SKM-1 treated with dmso at 0.1 percent for 144 hours (cell line): ENCODE measurements at regions not wholly inside any gene's neighbourhood (a gene's known extent, or its start where the extent isn't known, plus 50 kb on each side); places are given as distances from the start of the nearest gene placed in this dataset.

Experiments
- DNase-seq: peaks from one replicate; lab custom pipeline; 2025; ENCODE audit not compliant: unreplicated experiment; lab: John Stamatoyannopoulos, UW

DNA sequence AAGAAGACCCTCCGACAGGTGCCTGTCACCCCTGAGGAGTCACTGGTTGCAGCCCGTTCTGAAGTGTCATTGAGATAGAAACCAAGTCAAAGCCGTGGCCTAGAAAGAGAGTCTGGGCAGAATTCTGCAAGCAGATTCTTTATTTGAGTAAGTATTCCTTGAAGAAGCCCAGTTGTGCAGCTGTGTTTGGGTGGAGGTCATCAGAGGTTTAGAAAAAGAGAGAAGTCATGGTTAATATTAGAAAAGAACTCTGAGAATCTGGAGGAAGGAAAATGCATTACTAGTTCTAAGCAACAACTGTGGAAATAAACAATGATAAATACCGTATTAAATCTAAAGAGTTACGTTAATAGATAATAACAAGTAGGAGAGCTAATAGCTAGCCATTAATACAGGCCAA, 118.8 kb upstream of the KIRREL3 start:
- DNase-seq = no peak

GRCh38 chr11:127118811-127119210, 118.2 kb upstream of the KIRREL3 start:
- no peak for DNase-seq

- DNase-seq = no peak
Observed at GRCh38 chr11:127117231-127117739, 116.7 kb upstream of the KIRREL3 start.

DNA sequence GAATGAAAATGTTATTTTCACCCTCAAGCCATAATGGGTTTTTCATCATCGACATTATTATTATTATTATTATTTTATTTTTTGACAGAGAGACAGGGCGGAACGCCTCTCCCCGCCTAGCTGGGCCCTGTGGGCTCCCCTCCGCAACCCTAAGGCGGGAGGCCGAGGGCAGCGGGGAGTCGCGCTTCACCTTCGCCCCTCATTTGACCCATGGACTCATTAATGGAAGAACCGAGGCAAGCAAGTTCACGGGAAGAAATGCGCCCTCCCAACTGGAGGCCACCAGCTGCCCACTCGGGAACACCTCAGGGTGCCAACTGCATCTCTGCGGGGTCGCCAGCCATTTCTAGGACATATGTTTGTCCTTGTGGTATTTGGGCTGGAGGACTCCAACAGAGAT, 115.3 kb upstream of the KIRREL3 start:
- DNase-seq = no peak

DNA sequence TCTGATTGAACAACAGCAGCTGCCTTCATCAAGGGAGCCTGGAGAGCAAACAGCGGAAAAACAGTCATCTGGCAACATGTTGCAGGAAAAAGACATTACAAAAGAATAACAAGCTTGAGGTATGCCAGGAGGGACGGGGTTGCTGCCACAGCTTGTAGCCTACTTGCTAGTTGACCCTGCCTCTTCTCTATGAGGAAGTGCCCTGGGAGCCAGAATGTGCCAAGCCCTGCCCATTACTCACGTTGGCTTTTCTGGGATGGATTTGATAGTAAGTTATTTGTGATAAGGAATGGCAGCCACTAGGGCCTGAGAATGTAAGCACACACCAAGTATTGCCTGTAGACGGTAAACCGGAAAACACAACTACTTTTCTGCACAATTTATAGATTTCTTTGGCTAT, 113.5 kb upstream of the KIRREL3 start:
- DNase-seq = no peak

DNA sequence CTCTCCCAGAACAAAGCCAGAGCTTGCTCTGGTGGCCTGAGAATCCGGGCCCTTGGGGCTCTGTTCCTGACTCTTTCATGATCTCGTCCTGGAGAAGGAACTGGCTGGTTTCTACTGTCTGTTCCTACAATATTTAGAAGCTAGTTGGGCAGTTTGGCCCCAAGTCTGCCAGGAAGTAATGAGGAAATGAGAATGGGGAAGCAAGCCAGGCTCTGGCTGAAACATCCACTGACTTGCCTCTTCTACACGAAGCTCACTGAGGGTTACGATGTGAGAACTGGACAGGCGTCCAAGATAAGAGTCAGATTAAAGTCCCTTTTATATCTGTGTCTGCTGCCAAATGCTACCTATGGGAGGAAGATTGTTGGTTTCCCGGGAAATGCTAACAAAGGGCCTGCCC, 110.0 kb upstream of the KIRREL3 start:
- DNase-seq = peak; percentile 48

- DNase-seq = no peak
Observed at GRCh38 chr11:127109796-127110480, 109.4 kb upstream of the KIRREL3 start.

- no peak for DNase-seq
Observed at GRCh38 chr11:127108838-127109237, 108.3 kb upstream of the KIRREL3 start.

- DNase-seq = no peak
Observed at GRCh38 chr11:127106938-127107337, 106.4 kb upstream of the KIRREL3 start.

- no peak for DNase-seq
Observed at GRCh38 chr11:127105593-127106541, 105.3 kb upstream of the KIRREL3 start.

DNA sequence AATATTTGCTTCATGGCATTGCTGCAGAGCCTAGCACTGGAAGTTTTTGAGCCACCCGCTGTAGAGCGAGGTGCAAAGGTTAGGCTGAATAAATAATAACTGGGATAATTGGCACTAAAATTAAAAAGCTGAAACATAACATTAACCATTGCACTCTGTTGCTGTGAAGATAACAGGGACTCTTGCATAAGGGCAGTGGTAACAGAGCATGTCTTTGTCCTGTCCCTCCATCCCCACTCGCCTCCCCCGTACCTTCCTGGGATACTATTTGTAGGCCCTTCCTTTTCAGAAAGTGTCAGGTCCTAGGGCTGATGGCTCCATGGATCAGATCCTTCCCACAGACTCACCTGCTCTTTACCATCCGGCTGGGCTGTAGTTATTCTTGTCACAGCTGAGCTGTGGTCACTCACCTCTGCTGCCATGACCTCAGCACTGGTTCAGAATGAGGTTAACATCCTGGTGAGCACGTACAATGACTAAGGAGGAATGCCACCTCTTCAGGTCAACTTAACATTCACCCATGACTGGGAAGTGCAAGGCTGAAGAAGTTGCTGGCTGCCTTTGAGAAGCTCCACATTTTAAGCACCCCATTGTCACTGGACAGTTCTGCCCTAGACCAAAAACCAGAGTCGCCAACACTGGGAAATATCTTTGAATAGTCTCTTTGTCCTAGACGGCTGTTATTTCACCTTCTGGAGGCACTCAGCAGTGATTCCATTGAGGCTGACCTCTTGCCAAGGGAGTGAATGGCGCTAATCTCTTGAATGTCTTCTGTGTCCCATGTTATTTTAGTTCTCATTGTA, 103.2 kb upstream of the KIRREL3 start:
- DNase-seq = no peak

GRCh38 chr11:127098684-127099083, 98.1 kb upstream of the KIRREL3 start:
- no peak for DNase-seq

GRCh38 chr11:127080735-127081134, 80.2 kb upstream of the KIRREL3 start:
- DNase-seq = no peak

- no peak for DNase-seq
Observed at GRCh38 chr11:127075758-127076157, 75.2 kb upstream of the KIRREL3 start.

GRCh38 chr11:127074151-127074761, 73.7 kb upstream of the KIRREL3 start:
- peak; percentile 7 for DNase-seq

DNA sequence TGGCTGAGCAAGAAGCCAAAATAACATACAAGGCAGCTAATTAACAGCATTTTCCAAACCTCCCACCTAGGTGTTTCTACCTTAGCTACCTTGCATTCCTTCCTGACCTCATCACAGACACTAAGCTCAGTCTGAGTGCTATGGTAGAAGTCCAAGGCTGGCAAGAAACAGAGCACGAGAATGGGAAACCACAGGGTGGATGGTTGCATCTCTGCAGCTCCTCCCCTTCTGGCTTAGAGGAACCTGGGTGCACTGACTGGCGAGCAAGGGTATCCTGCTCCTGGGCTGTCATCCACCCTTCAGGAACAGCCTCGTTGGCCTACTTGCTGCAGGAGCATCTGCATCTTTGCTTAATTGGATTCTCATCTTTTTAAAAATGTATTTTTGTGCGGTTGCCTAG, 73.1 kb upstream of the KIRREL3 start:
- DNase-seq = no peak

- no peak for DNase-seq
Observed at GRCh38 chr11:127071606-127072005, 71.0 kb upstream of the KIRREL3 start.

DNA sequence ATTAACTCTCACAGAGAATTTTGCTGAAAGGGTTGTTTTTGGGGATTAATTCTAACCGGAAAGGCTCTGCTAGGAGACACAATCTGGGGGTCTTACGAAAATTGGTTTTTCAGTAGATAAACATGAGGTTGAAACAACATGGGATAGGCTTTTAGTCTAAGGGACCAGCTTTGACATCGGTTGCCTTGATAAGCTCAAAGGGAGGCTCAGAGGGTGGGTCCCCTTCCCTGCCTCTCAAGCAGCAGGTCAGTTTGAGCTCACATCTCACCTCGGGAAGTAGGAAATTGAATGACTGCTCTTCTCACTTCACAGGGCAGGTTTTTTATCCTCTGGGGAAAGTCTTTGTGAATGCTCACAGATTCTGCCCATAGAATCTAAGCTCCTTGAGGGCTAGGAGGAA, 70.2 kb upstream of the KIRREL3 start:
- DNase-seq = no peak

DNA sequence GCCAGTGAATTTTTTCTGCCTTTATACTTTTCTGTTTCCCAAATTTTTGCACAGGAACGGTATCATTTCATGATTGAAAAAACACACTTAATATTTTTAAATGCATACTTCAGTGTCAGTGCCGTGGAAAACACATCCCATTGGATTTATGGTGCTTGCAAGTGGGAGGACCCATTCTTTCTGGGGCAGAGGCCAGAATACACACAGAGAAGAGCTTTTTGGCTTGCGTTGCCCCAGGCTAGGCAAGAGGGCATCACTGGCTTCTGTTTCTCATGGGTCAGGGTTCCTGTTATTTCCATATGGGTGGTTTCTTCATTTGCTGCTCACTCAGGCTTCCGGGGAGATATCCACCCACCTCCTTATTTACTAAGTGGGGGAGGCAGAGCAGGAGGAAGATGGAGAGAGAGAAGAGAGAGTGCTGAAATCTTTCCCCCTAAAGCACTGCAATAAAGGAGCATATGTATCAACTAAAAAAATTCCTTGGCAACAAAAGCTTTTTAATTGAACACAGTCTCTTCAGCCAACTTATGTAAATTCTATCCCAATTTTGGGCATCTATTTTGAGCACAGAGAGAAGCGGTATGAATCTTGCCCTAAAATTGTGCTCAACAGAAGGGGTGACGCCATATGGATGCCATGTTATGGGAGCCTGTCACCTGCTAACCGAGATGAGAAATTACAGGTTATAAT, 66.0 kb upstream of the KIRREL3 start:
- no peak for DNase-seq

- no peak for DNase-seq
Observed at GRCh38 chr11:127063241-127063640, 62.7 kb upstream of the KIRREL3 start.
